SK-N-SH treated with all-trans-retinoic acid at 6 μM for 48 hours (cell line): ENCODE measurements at regions not wholly inside any gene's neighbourhood (a gene's known extent, or its start where the extent isn't known, plus 50 kb on each side); places are given as distances from the start of the nearest gene placed in this dataset.

Experiments used
- ATAC-seq: fragments of 200-7000 bp; cut with Tn5 transposase; 3 replicates; pipeline ENCODE4 v1.9.1; 2020; ENCODE audit warnings: mild to moderate bottlenecking, moderate library complexity
- ARNTL ChIP-seq: fragments of 450-650 bp; formaldehyde crosslinking; IDR thresholded peaks from 2 replicates; pipeline ENCODE4 v1.5.0; 2020; ENCODE audit warnings: low read depth, mild to moderate bottlenecking, moderate library complexity, borderline replicate concordance
- BACH2 ChIP-seq: fragments of 250-450 bp; sonication (Bioruptor Pico); IDR thresholded peaks from 2 replicates; pipeline ENCODE4 v1.9.0; 2021; ENCODE audit warnings: mild to moderate bottlenecking, borderline replicate concordance
- CSDC2 ChIP-seq: fragments of 250-450 bp; sonication (Bioruptor Pico); IDR thresholded peaks from 2 replicates; pipeline ENCODE4 v1.5.0; 2020; ENCODE audit warnings: mild to moderate bottlenecking, moderate library complexity
- ESRRG ChIP-seq: fragments of 250-450 bp; sonication (Bioruptor Pico); IDR thresholded peaks from 2 replicates; pipeline ENCODE4 v1.6.1; 2021; ENCODE audit warnings: mild to moderate bottlenecking
- GLIS3 ChIP-seq: fragments of 250-450 bp; sonication (Bioruptor Pico); IDR thresholded peaks from 2 replicates; pipeline ENCODE4 v1.5.0; 2020; ENCODE audit warnings: mild to moderate bottlenecking, moderate library complexity
- ISL1 ChIP-seq: fragments of 250-450 bp; sonication (Bioruptor Pico); IDR thresholded peaks from 2 replicates; pipeline ENCODE4 v2.1.2; 2022; ENCODE audit warnings: mild to moderate bottlenecking, moderate library complexity
- OSR1 ChIP-seq: fragments of 250-450 bp; sonication (Bioruptor Pico); IDR thresholded peaks from 2 replicates; pipeline ENCODE4 v1.8.0; 2022; ENCODE audit warnings: moderate library complexity, mild to moderate bottlenecking, inconsistent platforms
- PPARA ChIP-seq: fragments of 250-450 bp; sonication (Bioruptor Pico); IDR thresholded peaks from 2 replicates; pipeline ENCODE4 v1.5.0; 2020; ENCODE audit warnings: mild to moderate bottlenecking, borderline replicate concordance
- RARB ChIP-seq: fragments of 250-450 bp; sonication (Bioruptor Pico); IDR thresholded peaks from 2 replicates; pipeline ENCODE4 v1.8.0; 2021; ENCODE audit warnings: mild to moderate bottlenecking, moderate library complexity
- SNAI2 ChIP-seq: fragments of 250-450 bp; sonication (Bioruptor Pico); IDR thresholded peaks from 2 replicates; pipeline ENCODE4 v1.5.0; 2020; ENCODE audit warnings: mild to moderate bottlenecking, moderate library complexity
- TCF4 ChIP-seq: fragments of 250-450 bp; sonication (Bioruptor Pico); IDR thresholded peaks from 2 replicates; pipeline ENCODE4 v1.8.0; 2021; ENCODE audit warnings: mild to moderate bottlenecking, moderate library complexity, borderline replicate concordance
- TOX ChIP-seq: fragments of 250-450 bp; sonication (Bioruptor Pico); IDR thresholded peaks from 2 replicates; pipeline ENCODE4 v1.8.0; 2021; ENCODE audit warnings: mild to moderate bottlenecking, moderate library complexity, borderline replicate concordance
- ZC3H10 ChIP-seq: fragments of 250-450 bp; sonication (Bioruptor Pico); IDR thresholded peaks from 2 replicates; pipeline ENCODE4 v1.5.1; 2021; ENCODE audit warnings: mild to moderate bottlenecking, moderate library complexity
- ZFP3 ChIP-seq: fragments of 250-450 bp; sonication (Bioruptor Pico); IDR thresholded peaks from 2 replicates; pipeline ENCODE4 v1.5.0; 2020; ENCODE audit warnings: mild to moderate bottlenecking, moderate library complexity
- ZFP30 ChIP-seq: fragments of 450-650 bp; formaldehyde crosslinking; IDR thresholded peaks from 2 replicates; pipeline ENCODE4 v1.5.0; 2022; ENCODE audit warnings: mild to moderate bottlenecking, moderate library complexity
- ZNF70 ChIP-seq: fragments of 450-650 bp; formaldehyde crosslinking; IDR thresholded peaks from 2 replicates; pipeline ENCODE4 v1.5.0; 2020; ENCODE audit warnings: mild to moderate bottlenecking, moderate library complexity
- TF ChIP-seq, protein P1 (sequence below): fragments of 250-450 bp; sonication (Bioruptor Pico); IDR thresholded peaks from 2 replicates; pipeline ENCODE4 v1.8.0; 2021; ENCODE audit warnings: low read depth, mild to moderate bottlenecking, moderate library complexity, borderline replicate concordance
- TF ChIP-seq, protein P2 (sequence below): fragments of 250-450 bp; sonication (Bioruptor Pico); IDR thresholded peaks from 2 replicates; pipeline ENCODE4 v1.5.1; 2021; ENCODE audit warnings: mild to moderate bottlenecking, moderate library complexity
- TF ChIP-seq, protein P3 (sequence below): fragments of 250-450 bp; sonication (Bioruptor Pico); IDR thresholded peaks from 2 replicates; pipeline ENCODE4 v1.5.1; 2020; ENCODE audit warnings: low read depth, mild to moderate bottlenecking, moderate library complexity
- TF ChIP-seq, protein P4 (sequence below): fragments of 250-450 bp; sonication (Bioruptor Pico); IDR thresholded peaks from 2 replicates; pipeline ENCODE4 v1.5.0; 2020; ENCODE audit warnings: mild to moderate bottlenecking, moderate library complexity
- TF ChIP-seq, protein P5 (sequence below): fragments of 250-450 bp; sonication (Bioruptor Pico); IDR thresholded peaks from 2 replicates; pipeline ENCODE4 v1.8.0; 2020; ENCODE audit warnings: mild to moderate bottlenecking, moderate library complexity, borderline replicate concordance

DNA sequence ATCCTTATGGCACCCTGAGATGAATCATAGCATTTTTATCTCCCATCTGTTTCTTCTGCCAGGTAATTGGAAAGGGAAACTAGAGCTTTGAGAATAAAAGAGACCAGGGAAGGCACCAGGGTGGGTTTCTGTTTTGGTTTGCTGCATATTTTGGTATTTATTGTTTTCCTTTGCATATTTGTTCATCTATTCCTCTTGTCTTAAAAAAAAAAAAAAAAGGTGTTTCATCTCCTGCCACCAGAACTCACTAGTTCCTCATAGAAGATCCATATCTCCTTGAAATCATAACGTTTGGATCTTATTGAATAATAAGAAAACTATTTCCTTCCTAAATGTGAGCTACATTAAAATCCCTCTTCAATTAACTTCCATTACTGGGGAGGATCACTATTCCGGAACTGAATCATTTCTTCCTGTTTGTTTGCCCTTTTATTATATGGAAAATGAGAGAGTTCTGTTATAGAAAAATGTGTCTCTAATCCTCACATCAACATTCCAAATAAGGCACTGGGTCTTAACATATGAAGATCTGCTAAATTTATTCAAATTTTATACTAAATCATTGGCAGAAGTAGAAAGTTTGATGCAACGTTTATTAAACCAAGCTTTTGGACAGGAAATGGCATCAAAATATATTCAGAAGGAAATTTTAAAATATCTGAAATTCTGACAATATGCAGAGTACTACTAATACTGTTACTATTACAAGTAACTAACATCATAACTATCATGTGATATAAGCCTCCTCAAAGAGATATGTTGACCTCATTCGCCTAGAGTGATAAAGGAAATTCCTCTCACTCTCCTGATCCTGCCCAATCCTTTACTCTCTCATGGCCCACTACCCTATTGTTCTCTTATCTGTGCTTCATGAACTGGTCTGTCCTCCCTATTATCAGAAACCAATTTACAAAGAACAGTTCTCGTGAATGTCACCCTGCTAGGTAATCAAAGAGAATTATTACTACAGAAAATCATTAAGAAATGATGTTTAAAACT is 229.4 kb upstream of the RSPO3 start:
- TF ChIP-seq ZNF70 (no peak), BACH2 (CRISPR knock-in tag) (no peak), ZFP3 (CRISPR knock-in tag) (no peak), GLIS3 (no peak), ZC3H10 (no peak), ZFP30 (CRISPR knock-in tag) (no peak), ARNTL (no peak), PPARA (no peak), TCF4 (CRISPR knock-in tag) (no peak), TOX (CRISPR knock-in tag) (no peak)
- TF ChIP-seq, protein P1, sequence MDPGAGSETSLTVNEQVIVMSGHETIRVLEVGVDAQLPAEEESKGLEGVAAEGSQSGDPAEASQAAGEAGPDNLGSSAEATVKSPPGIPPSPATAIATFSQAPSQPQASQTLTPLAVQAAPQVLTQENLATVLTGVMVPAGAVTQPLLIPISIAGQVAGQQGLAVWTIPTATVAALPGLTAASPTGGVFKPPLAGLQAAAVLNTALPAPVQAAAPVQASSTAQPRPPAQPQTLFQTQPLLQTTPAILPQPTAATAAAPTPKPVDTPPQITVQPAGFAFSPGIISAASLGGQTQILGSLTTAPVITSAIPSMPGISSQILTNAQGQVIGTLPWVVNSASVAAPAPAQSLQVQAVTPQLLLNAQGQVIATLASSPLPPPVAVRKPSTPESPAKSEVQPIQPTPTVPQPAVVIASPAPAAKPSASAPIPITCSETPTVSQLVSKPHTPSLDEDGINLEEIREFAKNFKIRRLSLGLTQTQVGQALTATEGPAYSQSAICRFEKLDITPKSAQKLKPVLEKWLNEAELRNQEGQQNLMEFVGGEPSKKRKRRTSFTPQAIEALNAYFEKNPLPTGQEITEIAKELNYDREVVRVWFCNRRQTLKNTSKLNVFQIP, result no peak
- TF ChIP-seq, protein P2, sequence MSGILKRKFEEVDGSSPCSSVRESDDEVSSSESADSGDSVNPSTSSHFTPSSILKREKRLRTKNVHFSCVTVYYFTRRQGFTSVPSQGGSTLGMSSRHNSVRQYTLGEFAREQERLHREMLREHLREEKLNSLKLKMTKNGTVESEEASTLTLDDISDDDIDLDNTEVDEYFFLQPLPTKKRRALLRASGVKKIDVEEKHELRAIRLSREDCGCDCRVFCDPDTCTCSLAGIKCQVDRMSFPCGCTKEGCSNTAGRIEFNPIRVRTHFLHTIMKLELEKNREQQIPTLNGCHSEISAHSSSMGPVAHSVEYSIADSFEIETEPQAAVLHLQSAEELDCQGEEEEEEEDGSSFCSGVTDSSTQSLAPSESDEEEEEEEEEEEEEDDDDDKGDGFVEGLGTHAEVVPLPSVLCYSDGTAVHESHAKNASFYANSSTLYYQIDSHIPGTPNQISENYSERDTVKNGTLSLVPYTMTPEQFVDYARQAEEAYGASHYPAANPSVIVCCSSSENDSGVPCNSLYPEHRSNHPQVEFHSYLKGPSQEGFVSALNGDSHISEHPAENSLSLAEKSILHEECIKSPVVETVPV (CRISPR knock-in tag), result no peak
- no peak for ATAC-seq

DNA sequence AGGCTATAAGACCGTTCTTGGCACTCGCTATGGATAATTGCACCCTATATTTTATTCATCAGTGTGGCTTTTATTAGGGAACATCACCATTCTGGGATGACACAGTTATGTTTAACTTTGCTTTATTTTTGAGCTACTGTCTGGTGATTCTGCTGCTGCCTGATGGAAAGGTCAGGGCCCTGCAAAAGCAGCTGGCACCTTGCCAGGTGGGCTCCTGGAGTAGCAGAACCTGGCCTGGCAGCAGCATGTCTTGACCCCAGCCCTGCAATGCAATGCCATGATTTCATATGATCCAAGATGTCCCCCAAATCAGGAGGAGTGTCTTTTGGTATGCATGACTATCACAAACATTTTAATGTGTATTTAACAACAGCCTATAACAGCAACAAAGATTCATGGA is 228.4 kb upstream of the RSPO3 start:
- no peak for ATAC-seq
- TF ChIP-seq OSR1 (CRISPR knock-in tag), result no peak
- no peak for TF ChIP-seq TCF4 (CRISPR knock-in tag)
- no peak for TF ChIP-seq GLIS3
- TF ChIP-seq, protein P1, result no peak
- TF ChIP-seq, protein P3, sequence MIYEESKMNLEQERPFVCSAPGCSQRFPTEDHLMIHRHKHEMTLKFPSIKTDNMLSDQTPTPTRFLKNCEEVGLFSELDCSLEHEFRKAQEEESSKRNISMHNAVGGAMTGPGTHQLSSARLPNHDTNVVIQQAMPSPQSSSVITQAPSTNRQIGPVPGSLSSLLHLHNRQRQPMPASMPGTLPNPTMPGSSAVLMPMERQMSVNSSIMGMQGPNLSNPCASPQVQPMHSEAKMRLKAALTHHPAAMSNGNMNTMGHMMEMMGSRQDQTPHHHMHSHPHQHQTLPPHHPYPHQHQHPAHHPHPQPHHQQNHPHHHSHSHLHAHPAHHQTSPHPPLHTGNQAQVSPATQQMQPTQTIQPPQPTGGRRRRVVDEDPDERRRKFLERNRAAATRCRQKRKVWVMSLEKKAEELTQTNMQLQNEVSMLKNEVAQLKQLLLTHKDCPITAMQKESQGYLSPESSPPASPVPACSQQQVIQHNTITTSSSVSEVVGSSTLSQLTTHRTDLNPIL (CRISPR knock-in tag), result no peak
- no peak for TF ChIP-seq ZFP30 (CRISPR knock-in tag)
- TF ChIP-seq ESRRG (CRISPR knock-in tag), result no peak
- no peak for TF ChIP-seq ZC3H10
- no peak for TF ChIP-seq BACH2 (CRISPR knock-in tag)
- TF ChIP-seq, protein P2 (CRISPR knock-in tag), result no peak
- no peak for TF ChIP-seq PPARA
- no peak for TF ChIP-seq RARB
- no peak for TF ChIP-seq ARNTL
- TF ChIP-seq, protein P4, sequence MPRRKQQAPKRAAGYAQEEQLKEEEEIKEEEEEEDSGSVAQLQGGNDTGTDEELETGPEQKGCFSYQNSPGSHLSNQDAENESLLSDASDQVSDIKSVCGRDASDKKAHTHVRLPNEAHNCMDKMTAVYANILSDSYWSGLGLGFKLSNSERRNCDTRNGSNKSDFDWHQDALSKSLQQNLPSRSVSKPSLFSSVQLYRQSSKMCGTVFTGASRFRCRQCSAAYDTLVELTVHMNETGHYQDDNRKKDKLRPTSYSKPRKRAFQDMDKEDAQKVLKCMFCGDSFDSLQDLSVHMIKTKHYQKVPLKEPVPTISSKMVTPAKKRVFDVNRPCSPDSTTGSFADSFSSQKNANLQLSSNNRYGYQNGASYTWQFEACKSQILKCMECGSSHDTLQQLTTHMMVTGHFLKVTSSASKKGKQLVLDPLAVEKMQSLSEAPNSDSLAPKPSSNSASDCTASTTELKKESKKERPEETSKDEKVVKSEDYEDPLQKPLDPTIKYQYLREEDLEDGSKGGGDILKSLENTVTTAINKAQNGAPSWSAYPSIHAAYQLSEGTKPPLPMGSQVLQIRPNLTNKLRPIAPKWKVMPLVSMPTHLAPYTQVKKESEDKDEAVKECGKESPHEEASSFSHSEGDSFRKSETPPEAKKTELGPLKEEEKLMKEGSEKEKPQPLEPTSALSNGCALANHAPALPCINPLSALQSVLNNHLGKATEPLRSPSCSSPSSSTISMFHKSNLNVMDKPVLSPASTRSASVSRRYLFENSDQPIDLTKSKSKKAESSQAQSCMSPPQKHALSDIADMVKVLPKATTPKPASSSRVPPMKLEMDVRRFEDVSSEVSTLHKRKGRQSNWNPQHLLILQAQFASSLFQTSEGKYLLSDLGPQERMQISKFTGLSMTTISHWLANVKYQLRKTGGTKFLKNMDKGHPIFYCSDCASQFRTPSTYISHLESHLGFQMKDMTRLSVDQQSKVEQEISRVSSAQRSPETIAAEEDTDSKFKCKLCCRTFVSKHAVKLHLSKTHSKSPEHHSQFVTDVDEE (CRISPR knock-in tag), result no peak
- no peak for TF ChIP-seq ISL1 (CRISPR knock-in tag)
- TF ChIP-seq, protein P5, sequence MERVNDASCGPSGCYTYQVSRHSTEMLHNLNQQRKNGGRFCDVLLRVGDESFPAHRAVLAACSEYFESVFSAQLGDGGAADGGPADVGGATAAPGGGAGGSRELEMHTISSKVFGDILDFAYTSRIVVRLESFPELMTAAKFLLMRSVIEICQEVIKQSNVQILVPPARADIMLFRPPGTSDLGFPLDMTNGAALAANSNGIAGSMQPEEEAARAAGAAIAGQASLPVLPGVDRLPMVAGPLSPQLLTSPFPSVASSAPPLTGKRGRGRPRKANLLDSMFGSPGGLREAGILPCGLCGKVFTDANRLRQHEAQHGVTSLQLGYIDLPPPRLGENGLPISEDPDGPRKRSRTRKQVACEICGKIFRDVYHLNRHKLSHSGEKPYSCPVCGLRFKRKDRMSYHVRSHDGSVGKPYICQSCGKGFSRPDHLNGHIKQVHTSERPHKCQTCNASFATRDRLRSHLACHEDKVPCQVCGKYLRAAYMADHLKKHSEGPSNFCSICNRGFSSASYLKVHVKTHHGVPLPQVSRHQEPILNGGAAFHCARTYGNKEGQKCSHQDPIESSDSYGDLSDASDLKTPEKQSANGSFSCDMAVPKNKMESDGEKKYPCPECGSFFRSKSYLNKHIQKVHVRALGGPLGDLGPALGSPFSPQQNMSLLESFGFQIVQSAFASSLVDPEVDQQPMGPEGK (CRISPR knock-in tag), result no peak
- TF ChIP-seq CSDC2 (CRISPR knock-in tag), result no peak
- no peak for TF ChIP-seq SNAI2 (CRISPR knock-in tag)
